Activated CD8-positive, alpha-beta memory T cell treated with anti-CD3 and anti-CD28 coated beads, Interleukin-2, amount 50 U/mL, for 24 hours (primary cell): ENCODE measurements at regions not wholly inside any gene's neighbourhood (a gene's known extent, or its start where the extent isn't known, plus 50 kb on each side); places are given as distances from the start of the nearest gene placed in this dataset.

Source experiments
- DNase-seq: peaks from one replicate; pipeline ENCODE4 v3.0.0-alpha.2; 2020; ENCODE audit errors: extremely low read depth

DNA sequence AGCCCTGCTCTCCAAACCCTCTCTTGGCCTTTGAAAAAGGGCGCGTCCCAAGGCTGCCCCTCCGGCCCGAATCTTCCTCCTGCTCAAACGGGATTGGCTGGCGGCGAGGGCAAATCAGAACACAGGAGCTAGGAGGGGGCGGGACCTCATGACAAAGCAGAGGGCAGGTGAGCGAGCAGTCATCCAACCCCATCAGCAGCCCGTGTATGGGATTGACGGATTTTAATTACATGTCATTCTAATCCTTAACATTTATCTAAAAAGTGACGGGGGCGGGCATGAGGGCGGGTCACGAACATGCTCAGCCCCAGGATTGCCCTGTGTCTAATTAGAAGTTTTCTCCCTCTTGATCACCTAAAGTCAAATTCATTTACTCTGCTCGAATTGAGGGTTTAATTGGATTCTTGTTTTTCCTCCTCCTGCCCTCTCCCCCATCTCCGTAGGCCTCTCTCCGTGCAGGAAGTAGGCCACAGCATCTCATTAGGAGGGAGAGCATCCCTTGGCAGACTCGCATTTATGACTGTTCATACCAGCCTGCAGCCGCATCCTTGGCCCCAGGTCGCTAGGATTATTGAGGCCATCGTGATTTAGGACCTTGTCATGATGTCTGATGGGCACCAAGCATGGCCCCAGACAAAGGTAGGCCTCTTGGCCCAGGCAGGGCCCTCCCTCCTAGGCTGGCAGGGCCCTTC lies 147.1 kb downstream of the CHST1 start:
- no peak for DNase-seq

DNA sequence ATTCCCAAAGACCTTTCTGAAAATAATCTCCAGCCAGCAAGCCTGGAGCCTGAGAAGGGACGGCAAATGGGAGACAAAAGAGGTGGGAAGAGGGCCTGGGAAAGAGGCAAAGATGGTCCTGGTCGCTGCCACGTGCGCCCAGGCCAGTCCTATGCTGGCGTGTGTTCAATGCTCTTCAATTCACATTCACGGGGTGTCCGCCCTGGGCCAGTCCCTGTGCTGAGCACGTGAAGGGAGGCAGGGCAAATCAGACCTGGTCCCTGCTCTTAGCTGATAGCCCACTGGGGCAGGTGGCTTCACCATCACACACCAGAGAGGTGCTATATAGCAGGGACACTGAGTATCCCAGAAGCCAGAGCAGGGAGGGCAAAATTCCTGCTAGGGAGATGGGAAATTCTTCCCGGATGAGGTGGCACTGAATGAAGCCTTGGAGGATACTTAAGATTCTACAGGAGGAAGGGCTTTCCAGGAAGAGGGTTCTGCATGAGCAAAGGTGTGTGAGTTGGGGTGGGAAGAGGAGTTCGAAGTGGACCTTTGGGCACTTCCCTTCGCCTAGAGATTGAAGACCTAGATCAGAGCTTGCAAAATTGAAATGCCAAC lies 148.2 kb downstream of the CHST1 start:
- no peak for DNase-seq

DNA sequence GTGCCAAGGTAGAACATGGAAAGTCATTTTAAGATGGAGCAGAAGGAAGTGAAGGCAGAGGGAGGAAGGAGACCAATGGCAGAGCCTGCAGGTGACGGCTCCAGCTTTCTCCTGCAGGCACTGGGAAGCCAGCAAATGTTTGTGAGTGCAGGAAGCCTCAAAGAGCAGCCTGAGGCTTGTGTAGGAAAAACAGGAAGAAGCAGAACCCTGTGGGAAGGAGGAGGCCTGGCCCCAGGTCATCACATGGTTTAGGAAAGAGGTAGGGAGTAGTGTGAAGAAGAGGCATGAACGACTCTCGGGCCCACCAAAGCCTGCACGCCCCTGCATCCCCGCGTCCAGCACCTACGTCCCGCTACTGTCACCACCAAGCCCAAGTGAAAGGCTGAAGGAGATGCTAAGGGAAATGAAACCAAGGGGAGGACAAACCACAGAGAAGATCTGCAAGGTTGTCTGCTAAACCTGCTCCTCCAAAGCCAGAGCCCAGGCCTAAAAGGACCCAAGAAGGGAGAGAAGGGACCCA lies 151.5 kb downstream of the CHST1 start:
- DNase-seq, result no peak

DNA sequence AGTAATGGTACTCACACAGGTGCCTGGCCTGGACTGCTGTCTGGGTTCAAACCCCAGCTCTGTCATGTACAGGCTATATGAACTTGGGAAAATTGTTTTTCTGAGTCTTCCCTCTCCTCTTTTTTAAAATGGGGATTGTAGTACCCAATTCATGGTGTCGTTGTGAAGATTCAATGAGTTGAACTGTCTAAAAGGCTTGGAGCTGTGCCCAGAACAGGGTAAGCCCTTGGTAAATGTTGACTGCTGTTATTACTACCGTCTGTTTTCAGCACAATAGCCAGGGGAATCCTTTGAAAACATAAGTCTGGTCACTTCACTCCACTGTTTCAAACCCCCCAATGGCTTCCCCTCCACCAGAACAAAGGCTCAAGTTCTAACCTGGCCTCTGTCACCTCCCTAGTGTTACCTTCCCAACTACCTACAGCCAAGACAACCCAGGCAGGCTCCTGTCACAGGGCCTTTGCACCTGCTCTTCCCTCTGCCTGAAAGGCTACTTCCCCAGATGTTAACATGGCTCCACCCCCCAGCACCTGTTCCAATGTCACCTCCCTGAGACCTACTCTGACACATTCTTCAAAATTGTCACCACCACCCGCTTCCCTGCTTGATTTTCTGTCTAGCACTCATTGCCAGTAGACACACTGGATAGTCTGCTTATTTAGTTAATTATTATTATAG lies 152.8 kb downstream of the CHST1 start:
- DNase-seq, result no peak

DNA sequence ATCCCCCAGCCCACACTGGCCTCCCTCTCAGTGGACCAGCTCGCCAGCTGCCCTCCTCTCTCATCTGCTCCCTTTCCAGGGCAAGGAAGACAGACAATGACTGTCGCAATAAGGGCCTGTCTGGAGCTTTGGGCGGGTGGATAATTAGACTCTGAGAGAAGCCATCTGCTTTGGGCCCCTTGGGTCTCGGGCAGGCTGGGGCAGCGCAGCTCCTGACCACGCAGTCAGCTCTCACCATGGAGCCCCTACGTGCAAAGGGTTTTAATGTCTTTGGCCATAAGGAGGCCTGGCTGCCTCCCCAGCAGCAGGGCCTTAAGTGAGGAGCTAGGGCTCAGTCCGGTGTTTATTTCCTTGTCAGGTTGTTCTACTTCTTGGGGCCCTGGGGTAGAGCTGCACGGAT lies 153.9 kb downstream of the CHST1 start:
- DNase-seq, result no peak

DNA sequence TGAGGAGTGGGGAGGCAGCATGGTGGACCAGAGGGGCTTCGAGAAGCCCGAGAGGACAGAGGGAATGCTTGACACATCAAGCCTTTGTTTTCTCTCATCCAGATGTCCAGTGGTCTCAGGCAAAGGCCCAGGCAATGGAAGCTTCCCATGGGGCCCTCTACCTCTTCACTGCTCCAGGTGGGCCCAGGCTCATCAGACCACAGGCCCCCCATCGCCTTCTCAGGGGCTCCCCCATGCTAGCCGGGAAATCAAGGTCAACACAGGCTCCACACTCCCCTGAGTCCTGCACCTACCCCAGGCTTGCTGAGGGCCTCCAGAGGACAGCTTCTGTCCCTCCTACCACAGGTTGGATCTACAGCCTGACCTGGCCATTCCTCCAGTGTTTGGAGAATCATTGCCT lies 157.5 kb downstream of the CHST1 start:
- DNase-seq, result no peak

DNA sequence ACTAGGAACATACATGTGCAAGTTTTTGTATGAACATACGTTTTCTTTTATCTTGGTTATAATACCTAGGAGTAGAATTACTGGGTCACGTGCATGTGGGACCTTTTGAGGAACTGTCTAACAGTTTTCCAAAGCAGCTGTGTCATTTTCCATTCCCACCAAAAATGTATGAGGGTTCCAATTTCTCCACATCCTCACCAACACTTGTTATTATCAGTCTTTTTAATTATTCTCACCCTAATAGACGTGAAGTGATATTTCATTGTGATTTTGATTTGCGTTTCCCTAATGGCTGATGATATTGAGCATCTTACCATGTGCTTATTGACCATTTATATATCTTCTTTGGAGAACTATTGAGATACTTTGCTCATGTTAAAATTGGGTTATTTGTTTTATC lies 162.1 kb downstream of the CHST1 start:
- DNase-seq, result no peak

DNA sequence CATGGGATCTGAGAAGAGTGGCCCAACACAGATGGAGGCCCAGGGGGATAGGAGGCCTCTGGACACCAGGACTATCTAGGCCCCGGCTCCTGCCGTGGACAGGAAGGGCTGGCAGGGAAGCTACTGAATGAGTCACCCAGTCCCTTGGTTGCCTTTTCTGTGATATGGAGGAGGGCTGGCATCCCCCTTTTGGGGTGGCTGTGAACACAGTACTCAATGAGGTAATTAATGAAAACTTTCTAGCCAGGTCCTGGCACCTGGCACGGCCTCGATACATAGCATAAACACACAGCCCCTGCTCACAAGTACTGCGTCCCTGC lies 163.2 kb downstream of the CHST1 start:
- no peak for DNase-seq

DNA sequence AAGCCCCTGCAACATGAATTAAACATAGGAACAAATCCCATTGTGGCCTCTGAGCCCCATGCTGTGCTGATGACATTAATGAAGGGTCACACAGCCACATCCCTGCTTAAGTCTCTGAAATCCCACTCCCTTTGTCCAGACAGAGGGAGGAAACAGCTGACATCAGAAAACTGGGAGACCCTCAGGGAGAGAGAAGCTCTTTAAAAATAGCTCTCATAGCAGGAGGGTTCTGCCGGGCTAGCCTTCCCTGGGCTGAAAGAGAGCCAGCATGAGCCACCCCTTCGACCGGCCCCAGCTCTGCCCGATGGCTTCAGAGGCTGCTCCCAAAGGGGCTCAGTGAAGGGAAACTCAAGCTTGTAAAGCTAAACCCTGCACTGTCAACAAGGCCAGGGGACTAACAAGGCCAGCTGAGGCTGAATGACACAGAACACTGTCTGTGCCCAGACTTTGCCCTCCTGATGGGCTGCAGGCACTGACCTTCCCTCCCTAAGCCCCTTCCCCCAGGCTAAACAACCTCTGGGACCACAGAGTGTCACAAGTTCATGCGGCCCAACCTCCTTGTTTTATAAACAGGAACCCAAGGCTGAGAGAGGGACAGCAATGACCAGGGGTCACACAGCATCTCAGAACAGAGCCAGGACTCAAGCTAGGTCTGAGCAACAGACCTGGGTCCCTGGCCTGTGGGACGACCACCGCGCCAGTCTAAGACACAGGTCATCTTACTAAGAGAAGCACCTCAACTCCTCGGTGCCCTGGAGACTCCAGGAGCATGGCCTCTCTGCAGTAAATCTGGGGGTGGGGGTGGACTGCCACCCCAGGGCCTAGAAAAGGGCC lies 163.8 kb downstream of the CHST1 start:
- no peak for DNase-seq

DNA sequence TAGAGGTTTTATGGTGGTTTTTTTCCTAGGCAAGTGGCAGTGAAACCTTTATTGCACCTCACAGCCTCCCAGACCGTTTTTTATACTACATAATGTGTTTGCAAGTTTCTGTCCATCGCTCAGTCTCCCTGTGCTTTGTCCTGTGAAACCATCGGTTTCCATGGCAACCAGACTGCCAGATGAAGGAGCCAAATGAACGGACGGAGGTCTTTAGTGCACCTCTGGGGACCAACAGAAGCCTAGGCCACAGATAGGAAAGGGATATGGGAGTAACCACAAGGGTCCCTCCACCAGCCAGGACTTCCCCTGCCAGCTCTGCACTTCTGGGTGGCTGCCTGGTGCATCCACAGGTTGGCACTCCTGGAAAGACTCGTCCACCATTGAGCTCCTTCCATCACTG lies 165.0 kb downstream of the CHST1 start:
- no peak for DNase-seq

DNA sequence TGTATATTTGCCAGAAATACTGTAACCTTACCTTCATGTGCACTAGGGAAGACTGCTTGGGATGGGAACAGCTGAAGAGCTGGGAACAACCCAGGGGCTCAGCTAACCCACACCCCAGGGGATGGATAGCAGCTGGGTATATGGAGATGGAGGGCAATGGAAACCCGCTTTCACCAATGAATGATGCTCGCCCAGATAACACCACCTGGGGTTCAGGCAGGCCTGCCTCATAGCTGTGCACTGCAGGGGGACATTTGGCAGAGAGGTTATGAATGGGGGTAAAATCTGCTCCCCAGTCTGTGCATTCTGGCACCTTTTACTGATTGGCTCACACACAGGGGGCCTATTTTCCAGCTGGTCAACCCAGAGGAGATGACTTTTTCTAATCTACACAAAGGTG lies 170.7 kb downstream of the CHST1 start:
- no peak for DNase-seq

DNA sequence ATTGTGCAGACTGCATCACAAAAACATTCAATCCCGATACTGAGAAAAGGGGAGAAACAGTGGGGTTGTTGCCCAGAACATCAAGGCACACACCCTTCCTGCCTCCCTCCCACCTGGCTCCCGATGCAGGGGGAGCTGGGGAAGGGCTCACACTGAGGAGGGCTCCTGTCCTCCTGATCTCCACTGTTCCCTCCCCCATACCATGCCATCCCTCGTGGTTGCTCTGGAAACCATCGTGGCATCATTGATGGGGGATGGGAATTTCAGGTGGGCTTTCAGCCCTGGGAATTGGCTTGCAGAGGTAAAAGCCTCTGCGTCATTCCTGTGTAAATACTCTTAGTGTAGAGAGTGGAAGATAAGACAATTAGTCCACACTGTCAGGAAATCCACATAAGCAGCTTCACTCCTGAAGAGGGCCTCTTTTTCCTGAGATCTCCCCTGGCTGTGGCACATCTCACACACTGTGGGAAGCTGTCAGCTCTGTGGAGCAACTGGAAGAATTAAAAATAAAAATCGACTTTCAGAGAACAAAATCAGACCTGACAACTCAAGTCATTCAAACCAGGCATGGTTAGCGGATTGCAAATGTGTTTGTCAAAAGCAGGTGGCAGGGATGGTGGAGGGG lies 176.0 kb downstream of the CHST1 start:
- DNase-seq, result no peak

DNA sequence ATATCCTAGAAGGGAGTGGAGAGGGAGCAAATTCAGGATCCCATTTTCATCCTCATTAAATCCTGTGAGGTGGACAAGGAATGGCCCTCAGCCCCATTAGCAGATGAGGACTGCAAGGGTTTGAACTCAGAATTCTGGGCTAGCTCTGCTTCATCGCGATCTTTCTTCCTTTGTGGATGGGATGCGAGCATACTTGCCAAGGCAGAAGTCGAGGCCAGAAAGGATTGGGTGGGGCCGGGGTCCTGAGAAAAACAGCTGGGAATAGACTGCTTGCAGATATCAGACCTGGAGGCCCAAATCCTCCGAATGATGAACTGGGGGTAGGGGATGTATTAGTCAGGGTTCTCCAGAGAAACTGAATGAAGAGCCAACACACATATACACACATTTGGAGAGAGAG lies 179.0 kb downstream of the CHST1 start:
- no peak for DNase-seq

DNA sequence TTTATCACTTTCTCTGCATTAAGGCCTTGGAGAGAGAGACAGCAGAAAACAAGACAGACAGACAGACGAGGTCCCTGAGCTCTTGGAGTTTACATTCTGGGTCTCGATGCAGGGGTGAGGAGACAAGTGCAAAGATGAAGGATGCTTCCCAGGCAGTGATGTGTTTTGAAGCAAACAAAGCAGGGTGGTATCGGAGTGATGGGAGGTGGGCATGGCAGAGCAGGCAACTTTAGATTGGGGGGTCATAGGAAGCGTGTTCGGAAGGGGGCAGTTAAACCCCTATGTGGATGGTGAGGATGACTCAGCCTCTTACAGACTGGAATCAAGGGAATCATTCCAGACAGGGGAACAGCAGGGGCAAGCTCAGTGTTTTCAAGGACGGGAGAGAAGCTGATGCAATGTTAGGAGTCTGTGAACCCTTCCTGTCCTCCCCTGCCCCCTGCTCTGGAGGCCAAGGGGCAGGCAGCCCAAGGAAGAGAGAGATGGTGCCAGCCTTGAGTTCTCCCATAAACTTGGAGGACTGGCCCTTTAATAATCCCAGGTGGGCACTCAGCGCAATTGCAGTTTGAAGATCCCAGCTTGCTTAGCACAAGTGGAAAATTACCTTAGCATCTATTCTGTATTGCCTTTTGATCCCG lies 180.2 kb downstream of the CHST1 start:
- no peak for DNase-seq

DNA sequence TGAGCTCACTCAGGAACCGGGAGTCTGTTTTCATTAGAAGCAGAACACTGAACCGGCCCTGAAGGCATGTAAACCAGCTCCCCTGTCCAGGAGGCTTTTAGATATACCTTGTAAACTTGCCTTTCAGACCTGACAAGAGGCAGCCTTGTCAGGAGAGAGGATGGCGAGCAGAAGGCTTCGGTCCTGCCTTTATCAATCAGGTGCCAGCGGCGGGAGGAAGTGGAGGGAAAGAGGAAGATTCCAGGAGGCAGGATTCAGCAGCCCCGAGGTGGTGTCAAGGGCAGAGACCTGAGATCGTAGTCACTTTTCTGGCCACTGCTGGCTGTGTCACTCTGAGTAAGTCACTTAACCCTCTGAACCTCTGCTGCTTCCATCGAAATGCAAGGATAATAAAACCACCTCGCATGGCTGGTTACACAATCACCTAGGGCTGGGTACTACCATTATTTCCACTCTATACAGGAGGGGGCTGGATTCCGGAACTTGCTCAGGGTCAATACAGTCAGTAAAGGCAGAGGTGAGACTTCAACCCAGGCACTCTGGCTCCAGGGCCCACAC lies 181.0 kb downstream of the CHST1 start:
- DNase-seq, result no peak

DNA sequence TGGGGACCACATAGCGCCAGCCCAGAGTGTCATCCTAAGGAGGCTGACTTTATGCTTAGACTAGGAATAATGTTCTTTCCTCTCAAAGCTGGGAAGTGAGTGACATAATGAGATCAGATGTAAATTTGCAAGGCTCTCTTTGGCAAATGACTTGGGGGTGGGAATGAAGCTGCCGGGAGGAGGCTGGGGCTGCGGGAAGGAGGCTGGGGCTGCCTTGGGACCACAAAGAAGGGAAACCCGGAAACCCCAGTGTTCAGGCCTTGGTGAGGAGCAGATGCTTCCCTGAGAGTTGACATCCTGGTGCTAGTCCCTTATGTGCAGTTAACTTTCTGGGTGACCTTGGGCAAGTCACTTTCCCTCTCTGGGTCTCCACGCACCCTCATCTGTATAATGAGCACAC lies 182.0 kb downstream of the CHST1 start:
- no peak for DNase-seq

DNA sequence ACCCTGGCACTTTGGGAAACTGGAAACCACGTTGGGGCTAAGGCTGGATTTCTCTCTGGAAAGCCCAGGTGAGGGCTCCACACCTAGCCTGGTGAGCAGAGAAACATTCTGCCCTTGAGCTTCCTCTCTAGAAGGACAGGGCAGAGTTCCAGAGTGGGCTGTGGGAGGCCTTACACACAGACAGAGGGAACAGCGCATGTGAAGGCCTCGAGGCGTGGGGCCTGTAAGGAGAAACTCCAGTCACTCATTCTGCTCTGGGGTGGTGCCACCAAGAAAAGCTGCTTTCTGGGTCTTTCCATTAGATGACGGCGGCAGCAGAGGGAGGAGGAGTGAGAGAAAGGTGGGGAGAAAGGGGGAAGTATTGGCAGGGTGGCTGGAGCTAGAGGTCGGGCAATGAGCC lies 183.1 kb downstream of the CHST1 start:
- DNase-seq, result no peak

DNA sequence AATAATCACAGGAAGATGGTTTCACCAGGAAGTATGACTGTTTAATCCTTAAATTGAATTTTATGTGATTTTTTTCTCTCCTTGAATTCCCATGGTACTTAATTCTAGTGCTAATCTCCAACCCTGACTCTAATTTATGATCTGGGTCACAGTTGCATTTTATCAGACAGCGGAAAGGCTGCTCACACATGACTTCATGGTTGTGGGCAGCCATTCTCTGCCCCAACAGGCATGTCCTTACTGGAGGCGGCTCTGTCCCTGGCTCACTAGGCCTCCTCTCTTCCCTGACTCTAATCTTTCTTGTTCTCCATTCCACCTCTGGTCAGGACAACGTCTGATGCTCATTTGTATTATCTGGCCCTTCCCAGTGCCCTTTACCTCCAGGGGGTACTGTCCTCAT lies 184.4 kb downstream of the CHST1 start:
- DNase-seq, result no peak

DNA sequence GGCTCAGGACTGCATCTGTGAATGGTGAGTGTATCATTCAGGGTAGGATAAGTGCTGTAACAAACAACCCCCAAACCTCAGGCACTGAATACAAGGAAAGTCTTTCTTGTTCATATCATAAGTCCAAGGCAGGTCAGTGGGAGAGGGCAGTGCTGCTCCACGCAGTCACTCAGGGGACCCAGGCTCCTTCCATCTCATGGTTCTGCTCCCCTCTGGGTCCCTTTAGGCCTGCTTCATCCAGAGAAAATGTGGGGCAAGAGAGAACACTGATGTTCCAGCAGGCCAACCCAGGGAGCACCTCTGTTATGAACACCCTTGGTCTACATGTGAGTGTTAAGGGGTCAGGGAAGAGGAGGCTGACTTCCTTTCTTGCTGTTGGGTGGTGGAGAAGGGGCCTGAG lies 187.8 kb downstream of the CHST1 start:
- DNase-seq, result no peak

DNA sequence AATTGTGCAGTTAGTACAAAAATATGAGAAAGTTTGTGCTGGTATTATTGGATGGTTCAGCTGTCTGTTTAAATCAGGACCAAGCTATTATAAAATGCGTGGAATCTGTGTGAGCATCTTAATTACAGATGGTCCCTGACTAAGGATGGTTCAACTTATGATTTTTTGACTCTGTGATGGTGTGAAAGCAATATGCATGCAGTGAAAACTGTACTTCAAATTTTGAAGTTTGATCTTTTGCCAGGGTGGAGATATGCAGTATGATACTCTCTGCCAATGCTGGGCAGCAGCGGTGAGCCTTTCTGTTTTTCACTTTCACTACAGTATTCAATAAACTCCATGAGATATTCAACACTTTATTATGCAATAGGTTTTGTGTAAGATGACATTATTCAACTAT lies 189.3 kb downstream of the CHST1 start:
- no peak for DNase-seq

DNA sequence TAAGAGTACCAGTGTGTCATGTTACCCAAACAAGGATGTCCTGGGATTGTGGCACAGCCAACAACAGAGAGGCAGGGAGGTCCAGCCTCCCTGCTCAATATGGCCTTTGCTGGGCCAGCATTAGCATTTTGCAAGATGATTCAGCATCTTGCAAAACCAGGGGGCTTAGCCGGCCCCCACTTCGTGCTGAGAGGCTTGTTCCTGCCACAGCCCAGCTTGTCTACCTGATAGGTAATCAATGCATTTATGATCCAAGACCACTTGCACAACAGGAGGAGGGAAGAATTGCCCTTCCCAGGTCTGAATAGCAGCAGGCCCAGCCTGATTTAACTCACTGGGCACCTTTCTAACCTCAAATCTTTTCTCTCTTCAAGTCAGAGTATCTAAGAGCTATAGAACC lies 189.0 kb upstream of the SYT13 start:
- DNase-seq, result no peak
